Heart left ventricle (tissue), 16 donors: ENCODE measurements at regions not wholly inside any gene's neighbourhood (a gene's known extent, or its start where the extent isn't known, plus 50 kb on each side); places are given as distances from the start of the nearest gene placed in this dataset.

Source experiments
- ATAC-seq, 4 donors: fragments of 200-7000 bp; cut with Tn5 transposase; one replicate each; pipeline ENCODE4 v1.9.1; 2020 to 2022; ENCODE audit warnings: moderate library complexity in 4 of 4, mild to moderate bottlenecking in 3 of 4, moderate number of reproducible peaks in 1 of 4
- DNase-seq, 5 donors: peaks; one replicate each; pipeline ENCODE4 v3.0.0-alpha.2; 2020
- H3K27ac ChIP-seq, 12 donors: fragments of 200-600 bp; sonication (generic) in 4 of 12; one replicate each; pipeline versions ENCODE4 v1.5.0 to v1.8.0; 2016 to 2022; ENCODE audit warnings: mild to moderate bottlenecking in 2 of 12
- H3K27me3 ChIP-seq, 9 donors: fragments of 200-600 bp; sonication (generic) in 2 of 9; one replicate each; pipeline versions ENCODE4 v1.5.1 to v1.8.0; 2016 to 2022; ENCODE audit warnings: mild to moderate bottlenecking in 3 of 9
- H3K36me3 ChIP-seq, 9 donors: fragments of 200-600 bp; sonication (generic) in 2 of 9; one replicate each; pipeline versions ENCODE4 v1.5.0 to v1.8.0; 2018 to 2022; ENCODE audit warnings: mild to moderate bottlenecking in 2 of 9
- H3K4me1 ChIP-seq, 12 donors: fragments of 200-600 bp; sonication (generic) in 4 of 12; one replicate each; pipeline versions ENCODE4 v1.5.0 to v1.8.0; 2016 to 2022; ENCODE audit warnings: mild to moderate bottlenecking in 3 of 12
- H3K4me3 ChIP-seq, 12 donors: fragments of 200-600 bp; sonication (generic) in 4 of 12; one replicate each; pipeline versions ENCODE4 v1.5.0 to v1.8.0; 2017 to 2022; ENCODE audit warnings: mild to moderate bottlenecking in 9 of 12, moderate library complexity in 4 of 12
- H3K9me3 ChIP-seq, 12 donors: fragments of 200-600 bp; sonication (generic) in 4 of 12; one replicate each; pipeline versions ENCODE4 v1.5.0 to v1.8.0; 2016 to 2022; ENCODE audit warnings: mild to moderate bottlenecking in 1 of 12
- POLR2A ChIP-seq, 2 donors: fragments of 450-650 bp; IDR thresholded peaks; one replicate each; pipeline ENCODE4 v1.6.1; 2017; ENCODE audit warnings: antibody characterized with exemption in 2 of 2, mild to moderate bottlenecking in 2 of 2, moderate library complexity in 2 of 2
- WGBS, 4 donors: extraction: QIAGEN DNeasy Blood & Tissue Kit in 2 of 4; methylation state at CpG; one replicate each; pipeline versions ENCODE4 v1.1.5 to v1.1.7; 2013 to 2018; 5-methylcytosine and 5-hydroxymethylcytosine counted together
- intact Hi-C, 10 donors: fragments of 100-400 bp; cut with DNase I; formaldehyde crosslinking; loops; one replicate each; pipeline versions ENCODE4 v1.11.1 to v1.14.2; 2022
- TF ChIP-seq, protein P1 (sequence below), 12 donors: fragments of 200-600 bp; sonication (generic) in 4 of 12; IDR thresholded peaks; one replicate each; pipeline versions ENCODE4 v1.5.0 to v1.8.0; 2018 to 2022; ENCODE audit warnings: antibody characterized with exemption in 12 of 12, mild to moderate bottlenecking in 5 of 12
- donor health status: ischemic (EF 13 %, LVEDD 7.1; RV severe dilation, severe dysfunction).
- donor health status: healthy with polysubstance abuse.
- donor health status: DM: no; HTN: yes; CAD: no.
- donor health status: DM: no; HTN: no; CAD: no.
- donor health status: ischemic (EF 25% LVEDD 6.9; RV normal size, moderate dysfunction).
- donor health status: ischemic (EF 25% LVEDD 5.7; RV mildly dilated, moderate dysfunction).
- donor health status: healthy.
- donor health status: DM: yes; HTN: yes; CAD: no.
- donor health status: ischemic (EF 35%, LVEDD 5.7; RV mildly dilated, moderate dysfunction).
- donor health status: nonischemic (EF 11% LVEDD 7.7; RV severe dilation, severe dysfunction).
- donor health status: DM: yes; HTN: yes; CAD: no.
- donor health status: PGD.
- donor health status: ischemic (EF 29% LVEDD 5.4; RV normal size, mild dysfunction).
- donor health status: nonischemic (EF 23%, LVEDD 6.1; RV moderate dilation, normal function).

- DNase-seq (no peak), ATAC-seq (no peak)
- intact Hi-C loops = no loop called here
Measured at GRCh38 chr4:81698538-81699296, 227.0 kb upstream of the RASGEF1B start.

GRCh38 chr4:81694176-81694913 lies 222.6 kb upstream of the RASGEF1B start:
- no peaks in the 10 kb centered on the region for H3K9me3 ChIP-seq
- no peak overlapping the region for H3K4me3 ChIP-seq
- DNase-seq = no peak
- peaks cover 0 to 3% (median 0%) of the 10 kb centered on the region in 12 donors for H3K4me1 ChIP-seq
- H3K27ac ChIP-seq = no peak overlapping the region
- no peak for ATAC-seq
- H3K36me3 ChIP-seq = no peaks in the 10 kb centered on the region
- 73 to 76% (median 75%) methylated on average over 5 of the region's 5 CpGs for WGBS, 4 donors
- no peak for TF ChIP-seq POLR2A (IDR thresholded peaks at IDR 0.05)
- TF ChIP-seq, protein P1, sequence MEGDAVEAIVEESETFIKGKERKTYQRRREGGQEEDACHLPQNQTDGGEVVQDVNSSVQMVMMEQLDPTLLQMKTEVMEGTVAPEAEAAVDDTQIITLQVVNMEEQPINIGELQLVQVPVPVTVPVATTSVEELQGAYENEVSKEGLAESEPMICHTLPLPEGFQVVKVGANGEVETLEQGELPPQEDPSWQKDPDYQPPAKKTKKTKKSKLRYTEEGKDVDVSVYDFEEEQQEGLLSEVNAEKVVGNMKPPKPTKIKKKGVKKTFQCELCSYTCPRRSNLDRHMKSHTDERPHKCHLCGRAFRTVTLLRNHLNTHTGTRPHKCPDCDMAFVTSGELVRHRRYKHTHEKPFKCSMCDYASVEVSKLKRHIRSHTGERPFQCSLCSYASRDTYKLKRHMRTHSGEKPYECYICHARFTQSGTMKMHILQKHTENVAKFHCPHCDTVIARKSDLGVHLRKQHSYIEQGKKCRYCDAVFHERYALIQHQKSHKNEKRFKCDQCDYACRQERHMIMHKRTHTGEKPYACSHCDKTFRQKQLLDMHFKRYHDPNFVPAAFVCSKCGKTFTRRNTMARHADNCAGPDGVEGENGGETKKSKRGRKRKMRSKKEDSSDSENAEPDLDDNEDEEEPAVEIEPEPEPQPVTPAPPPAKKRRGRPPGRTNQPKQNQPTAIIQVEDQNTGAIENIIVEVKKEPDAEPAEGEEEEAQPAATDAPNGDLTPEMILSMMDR (IDR thresholded peaks at IDR 0.05) = no peak
- H3K27me3 ChIP-seq = no peaks in the 10 kb centered on the region
- intact Hi-C loops = no loop called here

More at GRCh38 chr4:81698538-81699296, 227.0 kb upstream of the RASGEF1B start:
- Histone ChIP-seq H3K27ac (no peak overlapping the region), H3K4me1 (peaks cover 0 to 3% (median 0%) of the 10 kb centered on the region in 12 donors), H3K9me3 (no peaks in the 10 kb centered on the region), H3K27me3 (no peaks in the 10 kb centered on the region), H3K4me3 (no peak overlapping the region), H3K36me3 (no peaks in the 10 kb centered on the region)
- WGBS, 4 donors = 71 to 74% (median 73%) methylated on average over 6 of the region's 6 CpGs
- no peak for TF ChIP-seq POLR2A (IDR thresholded peaks at IDR 0.05)
- TF ChIP-seq, protein P1 (IDR thresholded peaks at IDR 0.05) = no peak

DNA sequence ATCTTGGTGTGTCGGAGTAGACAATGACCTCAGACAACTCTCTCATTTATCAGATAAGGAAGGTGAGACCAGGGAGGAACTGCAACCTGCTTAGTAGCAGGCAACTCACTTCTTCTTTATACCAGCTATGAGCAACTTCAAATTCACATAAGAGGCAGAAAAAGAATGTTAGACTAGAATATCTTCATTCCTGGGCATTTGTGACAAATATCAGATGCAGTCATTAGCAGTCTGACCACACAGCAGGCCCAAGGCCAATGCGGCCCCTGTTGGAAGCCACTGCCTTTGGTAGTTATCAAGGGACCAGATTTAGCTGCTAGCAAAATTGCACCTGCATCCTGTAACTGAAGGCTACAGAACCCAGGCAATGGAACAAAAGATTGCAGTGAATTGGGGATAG lies 219.2 kb upstream of the RASGEF1B start:
- Histone ChIP-seq H3K27ac (no peak overlapping the region), H3K4me3 (no peak overlapping the region), H3K27me3 (no peaks in the 10 kb centered on the region), H3K4me1 (peaks cover 0 to 3% (median 0%) of the 10 kb centered on the region in 12 donors), H3K36me3 (no peaks in the 10 kb centered on the region), H3K9me3 (no peaks in the 10 kb centered on the region)
- ATAC-seq = no peak
- WGBS, 4 donors = 81 to 84% (median 81%) methylated on average over 2 of the region's 2 CpGs
- TF ChIP-seq, protein P1 (IDR thresholded peaks at IDR 0.05) = no peak
- TF ChIP-seq POLR2A (IDR thresholded peaks at IDR 0.05) = no peak
- no peak for DNase-seq
- intact Hi-C loops = no loop called here

DNA sequence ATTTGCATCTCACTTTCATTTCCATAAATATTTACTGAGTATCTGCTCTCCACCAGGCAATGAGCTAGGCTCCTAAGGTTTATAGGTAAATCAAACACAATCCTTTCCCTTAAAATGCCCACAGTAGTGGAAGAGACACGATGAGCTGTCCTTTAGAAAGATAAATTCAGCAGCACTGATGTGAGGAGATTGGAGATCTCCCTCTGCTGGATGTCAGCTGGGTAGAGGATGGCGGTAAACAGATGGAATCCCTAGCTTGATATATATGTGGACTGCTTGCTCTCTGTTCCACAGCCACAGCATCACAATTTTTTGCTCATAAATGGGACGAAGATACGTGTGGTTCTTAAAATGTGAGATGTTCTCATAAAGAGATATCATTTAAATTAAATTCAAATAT lies 216.4 kb upstream of the RASGEF1B start:
- ATAC-seq (no peak), DNase-seq (no peak)
- no peaks in the 10 kb centered on the region for H3K36me3 ChIP-seq
- no peaks in the 10 kb centered on the region for H3K27me3 ChIP-seq
- H3K4me1 ChIP-seq = peaks cover 0 to 11% (median 0%) of the 10 kb centered on the region in 12 donors
- 63 to 76% (median 71%) methylated on average over 4 of the region's 4 CpGs for WGBS, 4 donors
- intact Hi-C loops = loop anchor here in 1 of 10 donors (10.0 kb wide), 1 partner anchor 213 kb away; the partner anchor contains the start of gene RASGEF1B
- H3K4me3 ChIP-seq = no peak overlapping the region
- TF ChIP-seq POLR2A (IDR thresholded peaks at IDR 0.05) = no peak
- TF ChIP-seq, protein P1 (IDR thresholded peaks at IDR 0.05) = peak in 2 of 12 donors; percentile 13 to 18
- H3K27ac ChIP-seq = no peak overlapping the region
- no peaks in the 10 kb centered on the region for H3K9me3 ChIP-seq
